Body of pancreas (tissue), 4 donors: ENCODE measurements at regions not wholly inside any gene's neighbourhood (a gene's known extent, or its start where the extent isn't known, plus 50 kb on each side); places are given as distances from the start of the nearest gene placed in this dataset.
A peak's percentile ranks its signal among the peaks of the same experiment; 100 is the strongest.

Experiments
- POLR2A ChIP-seq, 3 donors: fragments of 450-650 bp; IDR thresholded peaks; one replicate each; pipeline ENCODE4 v1.6.1; 2016; ENCODE audit warnings: antibody characterized with exemption in 3 of 3, mild to moderate bottlenecking in 2 of 3
- TF ChIP-seq, protein P1 (sequence below), 7 experiments: fragments of 450-650 bp in 4 of 7; fragments of 200-600 bp in 3 of 7; sonication (generic) in 3 of 7; IDR thresholded peaks; one replicate each; pipeline ENCODE4 v1.5.1; 2016 to 2019; ENCODE audit warnings: antibody characterized with exemption in 7 of 7

DNA sequence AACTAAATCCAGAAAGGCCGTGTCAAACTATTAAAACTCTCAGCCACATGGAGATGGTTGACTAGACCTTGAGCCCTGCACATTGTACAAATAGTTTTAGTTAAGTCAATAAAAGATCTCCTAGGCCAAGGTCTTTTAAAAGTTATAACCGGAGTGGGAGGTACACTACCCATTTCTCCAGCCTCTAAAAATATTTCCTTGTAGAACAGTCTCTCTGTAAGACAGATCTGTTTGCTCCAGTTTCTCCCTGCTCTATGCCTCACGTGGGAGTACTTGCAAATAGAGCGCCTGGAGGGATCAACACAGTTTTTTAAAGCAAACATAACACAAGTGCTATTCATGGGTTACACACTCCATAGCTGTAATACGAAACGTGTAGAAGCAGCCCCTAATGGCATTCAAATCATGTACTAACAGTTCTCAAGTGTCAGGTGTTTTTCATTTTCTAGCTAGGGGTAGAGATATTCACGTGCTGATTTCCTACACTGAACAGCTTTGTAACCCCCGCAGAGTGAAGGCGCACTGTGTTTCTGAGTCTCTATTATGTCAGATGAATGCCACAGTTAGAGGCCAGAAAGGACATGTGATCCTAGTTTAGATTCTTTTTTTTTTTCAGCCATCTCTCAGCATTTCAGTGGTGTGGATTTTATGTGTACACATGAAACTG is 703.4 kb upstream of the GRAMD2B start:
- TF ChIP-seq, protein P1, sequence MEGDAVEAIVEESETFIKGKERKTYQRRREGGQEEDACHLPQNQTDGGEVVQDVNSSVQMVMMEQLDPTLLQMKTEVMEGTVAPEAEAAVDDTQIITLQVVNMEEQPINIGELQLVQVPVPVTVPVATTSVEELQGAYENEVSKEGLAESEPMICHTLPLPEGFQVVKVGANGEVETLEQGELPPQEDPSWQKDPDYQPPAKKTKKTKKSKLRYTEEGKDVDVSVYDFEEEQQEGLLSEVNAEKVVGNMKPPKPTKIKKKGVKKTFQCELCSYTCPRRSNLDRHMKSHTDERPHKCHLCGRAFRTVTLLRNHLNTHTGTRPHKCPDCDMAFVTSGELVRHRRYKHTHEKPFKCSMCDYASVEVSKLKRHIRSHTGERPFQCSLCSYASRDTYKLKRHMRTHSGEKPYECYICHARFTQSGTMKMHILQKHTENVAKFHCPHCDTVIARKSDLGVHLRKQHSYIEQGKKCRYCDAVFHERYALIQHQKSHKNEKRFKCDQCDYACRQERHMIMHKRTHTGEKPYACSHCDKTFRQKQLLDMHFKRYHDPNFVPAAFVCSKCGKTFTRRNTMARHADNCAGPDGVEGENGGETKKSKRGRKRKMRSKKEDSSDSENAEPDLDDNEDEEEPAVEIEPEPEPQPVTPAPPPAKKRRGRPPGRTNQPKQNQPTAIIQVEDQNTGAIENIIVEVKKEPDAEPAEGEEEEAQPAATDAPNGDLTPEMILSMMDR (IDR thresholded peaks at IDR 0.05) = no peak
- peak in 2 of 3 donors; percentile 29 to 40 for TF ChIP-seq POLR2A (IDR thresholded peaks at IDR 0.05)
